ENCODE measurements at regions not wholly inside any gene's neighbourhood (a gene's known extent, or its start where the extent isn't known, plus 50 kb on each side); places are given as distances from the start of the nearest gene placed in this dataset.

- no peak for DNase-seq (ENCODE audit: low spot score)
- in situ Hi-C loops (cut with MboI; ENCODE audit: low pct_unique_long_range_greater_than_20kb, low sequenced_read_pairs, unreplicated experiment), result loop anchor here (25.0 kb wide), 1 partner anchor 341 kb away; no protein-coding TSS in a partner anchor
- no peak for TF ChIP-seq CTCF (IDR thresholded peaks at IDR 0.05; ENCODE audit: extremely low read depth, insufficient read depth, missing control alignments)
These were observed 242.9 kb downstream of the HRH4 start for GRCh38 chr18:24703316-24703715.

- no peak for TF ChIP-seq CTCF (IDR thresholded peaks at IDR 0.05; ENCODE audit: extremely low read depth, insufficient read depth, missing control alignments)
- in situ Hi-C loops (cut with MboI; ENCODE audit: low pct_unique_long_range_greater_than_20kb, low sequenced_read_pairs, unreplicated experiment), result loop anchor here (25.0 kb wide), 1 partner anchor 343 kb away; no protein-coding TSS in a partner anchor
- no peak for DNase-seq (ENCODE audit: low spot score)
These were observed 244.7 kb downstream of the HRH4 start for GRCh38 chr18:24704946-24705630.

GRCh38 chr18:24710474-24710873, 250.0 kb downstream of the HRH4 start:
- in situ Hi-C loops (cut with MboI; ENCODE audit: low pct_unique_long_range_greater_than_20kb, low sequenced_read_pairs, unreplicated experiment), result loop anchor here (25.0 kb wide), 1 partner anchor 348 kb away; no protein-coding TSS in a partner anchor
- no peak for DNase-seq (ENCODE audit: low spot score)
- no peak for TF ChIP-seq CTCF (IDR thresholded peaks at IDR 0.05; ENCODE audit: extremely low read depth, insufficient read depth, missing control alignments)

GRCh38 chr18:24719791-24720190, 259.4 kb downstream of the HRH4 start:
- no peak for TF ChIP-seq CTCF (IDR thresholded peaks at IDR 0.05; ENCODE audit: extremely low read depth, insufficient read depth, missing control alignments)
- in situ Hi-C loops (cut with MboI; ENCODE audit: low pct_unique_long_range_greater_than_20kb, low sequenced_read_pairs, unreplicated experiment), result loop anchor here (25.0 kb wide), 1 partner anchor 357 kb away; no protein-coding TSS in a partner anchor
- DNase-seq (ENCODE audit: low spot score), result no peak

- no peak for TF ChIP-seq CTCF (IDR thresholded peaks at IDR 0.05; ENCODE audit: extremely low read depth, insufficient read depth, missing control alignments)
- no peak for DNase-seq (ENCODE audit: low spot score)
- in situ Hi-C loops (cut with MboI; ENCODE audit: low pct_unique_long_range_greater_than_20kb, low sequenced_read_pairs, unreplicated experiment), result loop anchor here (25.0 kb wide), 1 partner anchor 359 kb away; no protein-coding TSS in a partner anchor
These were observed 261.0 kb downstream of the HRH4 start for GRCh38 chr18:24721388-24721787.

GRCh38 chr18:24725644-24726415, 265.4 kb downstream of the HRH4 start:
- no peak for DNase-seq (ENCODE audit: low spot score)
- in situ Hi-C loops (cut with MboI; ENCODE audit: low pct_unique_long_range_greater_than_20kb, low sequenced_read_pairs, unreplicated experiment), result no loop called here
- TF ChIP-seq CTCF (IDR thresholded peaks at IDR 0.05; ENCODE audit: extremely low read depth, insufficient read depth, missing control alignments), result no peak
